ENCODE measurements at regions not wholly inside any gene's neighbourhood (a gene's known extent, or its start where the extent isn't known, plus 50 kb on each side); places are given as distances from the start of the nearest gene placed in this dataset.
"Not testable (repeated sequence)": the region's sequence is repeated elsewhere in the genome, so short reads cannot be mapped to it uniquely, and the experiment has no call there.

- H3K4me3 ChIP-seq, result no peak overlapping the region
- TF ChIP-seq CTCF (IDR thresholded peaks at IDR 0.05), result no peak
- intact Hi-C loops (cut with DNase I), result no loop called here
- no peak for DNase-seq
- no peak overlapping the region for H3K27ac ChIP-seq
- H3K4me1 ChIP-seq, result no peaks in the 10 kb centered on the region
- no peak for ATAC-seq
- H3K9me3 ChIP-seq, result peaks cover 4% of the 10 kb centered on the region
- no peaks in the 10 kb centered on the region for H3K27me3 ChIP-seq (ENCODE audit: low read depth)
- H3K36me3 ChIP-seq, result no peaks in the 10 kb centered on the region
Observed at GRCh38 chr9:65435464-65435863, 150.5 kb upstream of the FOXD4L5 start.

GRCh38 chr9:65432722-65433323, 147.8 kb upstream of the FOXD4L5 start:
- no peaks in the 10 kb centered on the region for H3K4me1 ChIP-seq
- DNase-seq (no peak), ATAC-seq (no peak)
- H3K27me3 ChIP-seq (ENCODE audit: low read depth), result no peaks in the 10 kb centered on the region
- H3K9me3 ChIP-seq, result peaks cover 4% of the 10 kb centered on the region
- no peak for TF ChIP-seq CTCF (IDR thresholded peaks at IDR 0.05)
- H3K36me3 ChIP-seq, result no peaks in the 10 kb centered on the region
- H3K27ac ChIP-seq, result no peak overlapping the region
- H3K4me3 ChIP-seq, result no peak overlapping the region
- intact Hi-C loops (cut with DNase I), result no loop called here

GRCh38 chr9:65432051-65432450, 147.0 kb upstream of the FOXD4L5 start:
- DNase-seq, result no peak
- TF ChIP-seq CTCF (IDR thresholded peaks at IDR 0.05), result no peak
- H3K36me3 ChIP-seq, result no peaks in the 10 kb centered on the region
- H3K9me3 ChIP-seq, result peaks cover 2% of the 10 kb centered on the region
- H3K27me3 ChIP-seq (ENCODE audit: low read depth), result no peaks in the 10 kb centered on the region
- H3K4me1 ChIP-seq, result no peaks in the 10 kb centered on the region
- H3K27ac ChIP-seq, result no peak overlapping the region
- ATAC-seq, result no peak
- intact Hi-C loops (cut with DNase I), result no loop called here
- H3K4me3 ChIP-seq, result no peak overlapping the region

GRCh38 chr9:65430221-65430620, 145.2 kb upstream of the FOXD4L5 start:
- ATAC-seq (no peak), DNase-seq (no peak)
- intact Hi-C loops (cut with DNase I), result no loop called here
- no peak overlapping the region for H3K27ac ChIP-seq
- TF ChIP-seq CTCF (IDR thresholded peaks at IDR 0.05), result no peak
- H3K4me3 ChIP-seq, result no peak overlapping the region
- H3K4me1 ChIP-seq, result no peaks in the 10 kb centered on the region
- H3K27me3 ChIP-seq (ENCODE audit: low read depth), result no peaks in the 10 kb centered on the region
- no peaks in the 10 kb centered on the region for H3K9me3 ChIP-seq
- no peaks in the 10 kb centered on the region for H3K36me3 ChIP-seq

GRCh38 chr9:65427361-65427760, 142.4 kb upstream of the FOXD4L5 start:
- DNase-seq; H3K36me3 ChIP-seq; ATAC-seq; intact Hi-C loops (cut with DNase I); H3K27ac ChIP-seq; H3K27me3 ChIP-seq (ENCODE audit: low read depth); H3K4me3 ChIP-seq; H3K4me1 ChIP-seq; H3K9me3 ChIP-seq: not testable (repeated sequence)

- H3K36me3 ChIP-seq; DNase-seq; ATAC-seq; H3K9me3 ChIP-seq; H3K27ac ChIP-seq; H3K27me3 ChIP-seq (ENCODE audit: low read depth); intact Hi-C loops (cut with DNase I); H3K4me1 ChIP-seq; H3K4me3 ChIP-seq: not testable (repeated sequence)
Observed at GRCh38 chr9:65426813-65427212, 141.8 kb upstream of the FOXD4L5 start.

GRCh38 chr9:65426231-65426630, 141.2 kb upstream of the FOXD4L5 start:
- no peak for ATAC-seq
- no peaks in the 10 kb centered on the region for H3K36me3 ChIP-seq
- H3K27ac ChIP-seq, result no peak overlapping the region
- no peaks in the 10 kb centered on the region for H3K4me1 ChIP-seq
- no peaks in the 10 kb centered on the region for H3K9me3 ChIP-seq
- DNase-seq, result no peak
- intact Hi-C loops (cut with DNase I), result no loop called here
- no peaks in the 10 kb centered on the region for H3K27me3 ChIP-seq (ENCODE audit: low read depth)
- no peak for TF ChIP-seq CTCF (IDR thresholded peaks at IDR 0.05)
- H3K4me3 ChIP-seq, result no peak overlapping the region

GRCh38 chr9:65425183-65425582, 140.2 kb upstream of the FOXD4L5 start:
- DNase-seq; H3K4me3 ChIP-seq; H3K36me3 ChIP-seq; H3K27me3 ChIP-seq (ENCODE audit: low read depth); H3K9me3 ChIP-seq; H3K4me1 ChIP-seq; H3K27ac ChIP-seq; intact Hi-C loops (cut with DNase I); ATAC-seq: not testable (repeated sequence)

GRCh38 chr9:65424437-65424984, 139.5 kb upstream of the FOXD4L5 start:
- H3K9me3 ChIP-seq; DNase-seq; H3K36me3 ChIP-seq; H3K4me3 ChIP-seq; intact Hi-C loops (cut with DNase I); H3K27ac ChIP-seq; ATAC-seq; H3K4me1 ChIP-seq; H3K27me3 ChIP-seq (ENCODE audit: low read depth): not testable (repeated sequence)
